ENCODE measurements at regions not wholly inside any gene's neighbourhood (a gene's known extent, or its start where the extent isn't known, plus 50 kb on each side); places are given as distances from the start of the nearest gene placed in this dataset.

GRCh38 chr3:72432246-72432645 lies 416.0 kb downstream of the SHQ1 start:
- in situ Hi-C loops (cut with MboI; ENCODE audit: low sequenced_read_pairs in 4 of 4) (no loop called here), intact Hi-C loops (cut with DNase I; ENCODE audit: low total_unique reads) (no loop called here)
- H3K4me3 ChIP-seq: no peak overlapping the region
- H3K4me1 ChIP-seq: peaks cover 13 to 18% of the 10 kb centered on the region in 2 donors
- ATAC-seq (no peak), DNase-seq (no peak)
- no peaks in the 10 kb centered on the region for H3K36me3 ChIP-seq
- no peaks in the 10 kb centered on the region for H3K27me3 ChIP-seq
- no peaks in the 10 kb centered on the region for H3K9me3 ChIP-seq
- TF ChIP-seq, protein P1, sequence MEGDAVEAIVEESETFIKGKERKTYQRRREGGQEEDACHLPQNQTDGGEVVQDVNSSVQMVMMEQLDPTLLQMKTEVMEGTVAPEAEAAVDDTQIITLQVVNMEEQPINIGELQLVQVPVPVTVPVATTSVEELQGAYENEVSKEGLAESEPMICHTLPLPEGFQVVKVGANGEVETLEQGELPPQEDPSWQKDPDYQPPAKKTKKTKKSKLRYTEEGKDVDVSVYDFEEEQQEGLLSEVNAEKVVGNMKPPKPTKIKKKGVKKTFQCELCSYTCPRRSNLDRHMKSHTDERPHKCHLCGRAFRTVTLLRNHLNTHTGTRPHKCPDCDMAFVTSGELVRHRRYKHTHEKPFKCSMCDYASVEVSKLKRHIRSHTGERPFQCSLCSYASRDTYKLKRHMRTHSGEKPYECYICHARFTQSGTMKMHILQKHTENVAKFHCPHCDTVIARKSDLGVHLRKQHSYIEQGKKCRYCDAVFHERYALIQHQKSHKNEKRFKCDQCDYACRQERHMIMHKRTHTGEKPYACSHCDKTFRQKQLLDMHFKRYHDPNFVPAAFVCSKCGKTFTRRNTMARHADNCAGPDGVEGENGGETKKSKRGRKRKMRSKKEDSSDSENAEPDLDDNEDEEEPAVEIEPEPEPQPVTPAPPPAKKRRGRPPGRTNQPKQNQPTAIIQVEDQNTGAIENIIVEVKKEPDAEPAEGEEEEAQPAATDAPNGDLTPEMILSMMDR (IDR thresholded peaks at IDR 0.05 in 4 of 5, conservative IDR thresholded peaks at IDR 0.05 in 1 of 5): no peak
- no peak for TF ChIP-seq POLR2A (IDR thresholded peaks at IDR 0.05)
- H3K27ac ChIP-seq: no peak overlapping the region

DNA sequence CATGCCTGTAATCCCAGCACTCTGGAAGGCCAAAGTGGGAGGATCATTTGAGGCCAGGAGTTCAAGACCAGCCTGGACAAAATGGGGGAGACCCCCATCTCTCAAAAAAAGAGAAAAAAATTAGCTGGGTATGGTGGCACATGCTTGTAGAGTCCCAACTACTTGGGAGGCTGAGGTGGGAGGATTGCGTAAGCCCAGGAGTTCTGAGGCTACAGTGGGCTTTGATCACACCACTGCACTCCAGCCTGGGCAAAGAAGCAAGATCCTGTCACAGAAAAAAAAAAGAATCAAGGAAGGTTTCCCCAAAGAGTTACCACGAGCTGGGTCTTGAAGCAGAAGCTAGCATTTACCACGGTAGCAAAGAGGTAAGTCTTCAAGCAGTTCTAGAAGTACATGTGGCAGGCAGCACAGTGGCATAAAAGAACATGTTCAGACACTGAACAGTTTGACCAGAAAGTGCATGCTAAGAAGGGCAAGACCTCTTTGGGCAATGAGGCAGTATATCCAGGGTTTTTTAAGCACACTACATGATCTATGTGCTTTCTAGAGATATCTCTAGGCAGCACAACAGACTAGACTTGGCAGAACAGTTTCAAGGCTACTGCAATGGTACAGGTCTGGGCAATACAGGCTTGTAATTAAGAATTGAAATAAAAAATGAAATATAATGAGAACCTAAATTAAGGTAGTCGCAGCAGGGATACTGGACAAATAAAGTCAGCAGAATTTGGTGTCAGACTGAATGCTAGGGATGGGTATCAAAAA lies 418.5 kb downstream of the SHQ1 start:
- no peak for DNase-seq
- ATAC-seq: no peak
- intact Hi-C loops (cut with DNase I; ENCODE audit: low total_unique reads): no loop called here

GRCh38 chr3:72428803-72429202 lies 419.4 kb downstream of the SHQ1 start:
- DNase-seq (no peak), ATAC-seq (no peak)
- Histone ChIP-seq H3K9me3 (no peaks in the 10 kb centered on the region), H3K27me3 (no peaks in the 10 kb centered on the region), H3K27ac (no peak overlapping the region), H3K36me3 (no peaks in the 10 kb centered on the region), H3K4me3 (no peak overlapping the region), H3K4me1 (peaks cover 19 to 33% of the 10 kb centered on the region in 2 donors)
- in situ Hi-C loops (cut with MboI; ENCODE audit: low sequenced_read_pairs in 4 of 4): no loop called here
- no peak for TF ChIP-seq POLR2A (IDR thresholded peaks at IDR 0.05)
- TF ChIP-seq, protein P1 (IDR thresholded peaks at IDR 0.05 in 4 of 5, conservative IDR thresholded peaks at IDR 0.05 in 1 of 5): no peak
- intact Hi-C loops (cut with DNase I; ENCODE audit: low total_unique reads): no loop called here

More for the DNA sequence above, 418.5 kb downstream of the SHQ1 start:
- H3K27me3 ChIP-seq: no peaks in the 10 kb centered on the region
- no peak overlapping the region for H3K27ac ChIP-seq
- peaks cover 19 to 31% of the 10 kb centered on the region in 2 donors for H3K4me1 ChIP-seq
- no peak for TF ChIP-seq POLR2A (IDR thresholded peaks at IDR 0.05)
- TF ChIP-seq, protein P1 (IDR thresholded peaks at IDR 0.05 in 4 of 5, conservative IDR thresholded peaks at IDR 0.05 in 1 of 5): no peak
- H3K9me3 ChIP-seq: no peaks in the 10 kb centered on the region
- H3K36me3 ChIP-seq: no peaks in the 10 kb centered on the region
- in situ Hi-C loops (cut with MboI; ENCODE audit: low sequenced_read_pairs in 4 of 4): no loop called here
- H3K4me3 ChIP-seq: no peak overlapping the region

GRCh38 chr3:72427624-72428023 lies 420.6 kb downstream of the SHQ1 start:
- H3K4me3 ChIP-seq: no peak overlapping the region
- no peaks in the 10 kb centered on the region for H3K27me3 ChIP-seq
- no peak for DNase-seq
- ATAC-seq: no peak
- in situ Hi-C loops (cut with MboI; ENCODE audit: low sequenced_read_pairs in 4 of 4): no loop called here
- no peaks in the 10 kb centered on the region for H3K9me3 ChIP-seq
- H3K27ac ChIP-seq: no peak overlapping the region
- intact Hi-C loops (cut with DNase I; ENCODE audit: low total_unique reads): no loop called here
- TF ChIP-seq POLR2A (IDR thresholded peaks at IDR 0.05): no peak
- TF ChIP-seq, protein P1 (IDR thresholded peaks at IDR 0.05 in 4 of 5, conservative IDR thresholded peaks at IDR 0.05 in 1 of 5): no peak
- peaks cover 19 to 33% of the 10 kb centered on the region in 2 donors for H3K4me1 ChIP-seq
- H3K36me3 ChIP-seq: no peaks in the 10 kb centered on the region

Data from gastrocnemius medialis (tissue), 4 donors.